BLaER1 treated with 17β-estradiol and CSF1 and Interleukin-3, amounts not matched to agents 10 nM and 100 nM (cell line): ENCODE measurements at regions not wholly inside any gene's neighbourhood (a gene's known extent, or its start where the extent isn't known, plus 50 kb on each side); places are given as distances from the start of the nearest gene placed in this dataset.
"Not testable (repeated sequence)": the region's sequence is repeated elsewhere in the genome, so short reads cannot be mapped to it uniquely, and the experiment has no call there.

Experiments used
- H3K27ac ChIP-seq, 11 experiments: shearing (Covaris generic); formaldehyde crosslinking; 2 replicates each; pipeline ENCODE4 v1.8.1; 2022
- H3K27me3 ChIP-seq, 11 experiments: shearing (Covaris generic); formaldehyde crosslinking; 2 replicates each; pipeline ENCODE4 v1.8.1; 2022
- H3K36me3 ChIP-seq, 11 experiments: shearing (Covaris generic); formaldehyde crosslinking; 2 replicates each; pipeline ENCODE4 v1.8.1; 2022
- H3K4me1 ChIP-seq, 10 experiments: shearing (Covaris generic); formaldehyde crosslinking; 2 replicates each; pipeline ENCODE4 v1.8.1; 2022
- H3K4me2 ChIP-seq, 11 experiments: shearing (Covaris generic); formaldehyde crosslinking; 2 replicates each; pipeline ENCODE4 v1.8.1; 2022
- H3K4me3 ChIP-seq, 10 experiments: shearing (Covaris generic); formaldehyde crosslinking; 2 replicates each; pipeline ENCODE4 v1.8.1; 2022
- H3K9ac ChIP-seq, 11 experiments: shearing (Covaris generic); formaldehyde crosslinking; 2 replicates each; pipeline ENCODE4 v1.8.1; 2022
- H3K9me3 ChIP-seq, 11 experiments: shearing (Covaris generic); formaldehyde crosslinking; replicated peaks in 1 of 11; 2 replicates each; pipeline ENCODE4 v1.8.1; 2022
- H4K20me1 ChIP-seq, 11 experiments: shearing (Covaris generic); formaldehyde crosslinking; 2 replicates each; pipeline ENCODE4 v1.8.1; 2022
- Cebpa-rat ChIP-seq, 11 experiments: shearing (Covaris generic); IDR thresholded peaks; 2 replicates each; pipeline ENCODE4 v1.8.1; 2022

- peaks cover 0 to 12% (median 0%) of the 10 kb centered on the region in 10 experiments; a peak in 2 of 20 replicates for H3K4me1 ChIP-seq
- TF ChIP-seq Cebpa-rat (IDR thresholded peaks at IDR 0.05) = no peak
- peaks cover 65 to 99% (median 92%) of the 10 kb centered on the region in 11 experiments for H3K27me3 ChIP-seq
- no peak overlapping the region for H3K4me3 ChIP-seq
- no peak overlapping the region for H3K9ac ChIP-seq
- H3K9me3 ChIP-seq = no peaks in the 10 kb centered on the region
- H3K4me2 ChIP-seq = peak overlapping the region in 2 of 11 experiments; percentile 21 to 47; a peak in 2 of 22 replicates
- no peaks in the 10 kb centered on the region for H4K20me1 ChIP-seq
- no peaks in the 10 kb centered on the region for H3K36me3 ChIP-seq
- H3K27ac ChIP-seq = no peak overlapping the region
Measured at GRCh38 chrX:98111684-98112083, 1228.0 kb downstream of the RPA4 start.

DNA sequence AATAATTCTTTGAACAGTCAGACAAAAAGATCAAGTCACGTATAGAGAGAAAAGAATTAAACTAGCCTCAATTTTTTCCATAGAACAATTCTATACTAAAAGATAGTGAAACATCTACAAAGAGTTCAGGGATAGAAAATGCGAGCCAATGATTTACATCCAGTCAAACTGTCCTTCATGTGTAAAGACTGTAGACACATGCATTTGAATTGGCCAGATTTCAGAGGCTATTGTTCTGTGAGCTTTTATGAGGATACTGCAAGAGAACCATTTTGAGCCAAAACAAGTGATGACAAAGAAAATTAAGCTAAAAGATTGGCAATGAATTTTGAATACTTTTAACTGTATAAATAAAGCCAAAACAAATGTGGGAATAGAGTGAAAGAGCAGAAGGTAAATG, 1230.3 kb downstream of the RPA4 start:
- Histone ChIP-seq H3K4me1 (peaks cover 0 to 12% (median 0%) of the 10 kb centered on the region in 10 experiments; a peak in 2 of 20 replicates), H3K4me2 (no peak overlapping the region), H3K27ac (no peak overlapping the region), H3K27me3 (peaks cover 65 to 99% (median 89%) of the 10 kb centered on the region in 11 experiments), H3K4me3 (no peak overlapping the region), H3K9ac (no peak overlapping the region), H3K9me3 (no peaks in the 10 kb centered on the region), H3K36me3 (no peaks in the 10 kb centered on the region), H4K20me1 (no peaks in the 10 kb centered on the region)
- no peak for TF ChIP-seq Cebpa-rat (IDR thresholded peaks at IDR 0.05)

- Histone ChIP-seq H3K27me3 (peaks cover 40 to 95% (median 85%) of the 10 kb centered on the region in 11 experiments), H3K9ac (no peak overlapping the region), H3K36me3 (no peaks in the 10 kb centered on the region), H3K4me3 (no peak overlapping the region), H3K27ac (no peak overlapping the region), H4K20me1 (no peaks in the 10 kb centered on the region; a peak in 1 of 22 replicates), H3K4me1 (no peaks in the 10 kb centered on the region), H3K4me2 (no peak overlapping the region), H3K9me3 (peaks cover 0 to 6% (median 0%) of the 10 kb centered on the region in 11 experiments; a peak in 1 of 22 replicates)
- TF ChIP-seq Cebpa-rat (IDR thresholded peaks at IDR 0.05) = no peak
Measured at GRCh38 chrX:98141466-98141865, 1257.8 kb downstream of the RPA4 start.

- no peak for TF ChIP-seq Cebpa-rat (IDR thresholded peaks at IDR 0.05)
- Histone ChIP-seq H3K36me3 (no peaks in the 10 kb centered on the region), H3K9me3 (no peaks in the 10 kb centered on the region), H3K9ac (no peak overlapping the region), H3K4me1 (no peaks in the 10 kb centered on the region), H3K27ac (no peak overlapping the region), H3K27me3 (peaks cover 38 to 97% (median 78%) of the 10 kb centered on the region in 11 experiments), H3K4me3 (no peak overlapping the region), H4K20me1 (no peaks in the 10 kb centered on the region), H3K4me2 (no peak overlapping the region)
Measured at GRCh38 chrX:98191003-98191402, 1307.3 kb downstream of the RPA4 start.

GRCh38 chrX:98194036-98194435, 1310.3 kb downstream of the RPA4 start:
- Histone ChIP-seq H3K4me2 (no peak overlapping the region), H4K20me1 (no peaks in the 10 kb centered on the region), H3K27ac (no peak overlapping the region), H3K27me3 (peaks cover 21 to 93% (median 74%) of the 10 kb centered on the region in 11 experiments), H3K9ac (no peak overlapping the region), H3K36me3 (no peaks in the 10 kb centered on the region), H3K4me3 (no peak overlapping the region), H3K4me1 (no peaks in the 10 kb centered on the region), H3K9me3 (peaks cover 6 to 13% (median 9%) of the 10 kb centered on the region in 11 experiments; a peak in 18 of 22 replicates)
- no peak for TF ChIP-seq Cebpa-rat (IDR thresholded peaks at IDR 0.05)

DNA sequence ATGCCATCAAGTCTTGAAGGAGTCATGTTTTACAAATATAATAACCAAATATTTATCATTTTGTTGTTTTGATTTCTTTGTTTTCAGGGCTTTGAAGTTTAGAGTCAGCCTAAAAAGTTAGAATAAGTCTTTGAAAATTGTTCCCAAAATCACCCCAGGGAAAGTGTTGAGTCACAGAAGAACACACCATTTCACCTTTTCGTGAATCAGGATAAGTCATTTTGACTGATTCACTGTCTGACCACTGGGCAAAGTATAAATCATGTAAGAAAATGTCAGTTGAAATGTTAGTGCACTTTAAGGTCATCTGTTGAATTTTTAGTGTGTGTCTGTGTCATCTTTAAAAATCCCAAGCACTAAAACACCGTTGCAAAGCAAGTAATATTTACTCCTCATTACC, 1320.1 kb downstream of the RPA4 start:
- H3K9ac ChIP-seq = no peak overlapping the region
- no peak overlapping the region for H3K4me3 ChIP-seq
- no peak overlapping the region for H3K27ac ChIP-seq
- peaks cover 38 to 96% (median 88%) of the 10 kb centered on the region in 11 experiments for H3K27me3 ChIP-seq
- no peak overlapping the region for H3K4me2 ChIP-seq
- H4K20me1 ChIP-seq = no peaks in the 10 kb centered on the region
- peaks cover 0 to 1% (median 0%) of the 10 kb centered on the region in 11 experiments; a peak in 2 of 22 replicates for H3K9me3 ChIP-seq
- TF ChIP-seq Cebpa-rat (IDR thresholded peaks at IDR 0.05) = no peak
- no peaks in the 10 kb centered on the region for H3K4me1 ChIP-seq
- H3K36me3 ChIP-seq = no peaks in the 10 kb centered on the region

- Histone ChIP-seq H3K36me3 (no peaks in the 10 kb centered on the region), H3K27me3 (peaks cover 48 to 100% (median 95%) of the 10 kb centered on the region in 11 experiments), H4K20me1 (no peaks in the 10 kb centered on the region), H3K4me3 (no peak overlapping the region), H3K27ac (no peak overlapping the region), H3K4me2 (no peak overlapping the region), H3K4me1 (no peaks in the 10 kb centered on the region), H3K9me3 (peaks cover 2 to 25% (median 11%) of the 10 kb centered on the region in 11 experiments; a peak in 16 of 22 replicates), H3K9ac (no peak overlapping the region)
- TF ChIP-seq Cebpa-rat (IDR thresholded peaks at IDR 0.05) = no peak
Measured at GRCh38 chrX:98207947-98208346, 1324.2 kb downstream of the RPA4 start.

DNA sequence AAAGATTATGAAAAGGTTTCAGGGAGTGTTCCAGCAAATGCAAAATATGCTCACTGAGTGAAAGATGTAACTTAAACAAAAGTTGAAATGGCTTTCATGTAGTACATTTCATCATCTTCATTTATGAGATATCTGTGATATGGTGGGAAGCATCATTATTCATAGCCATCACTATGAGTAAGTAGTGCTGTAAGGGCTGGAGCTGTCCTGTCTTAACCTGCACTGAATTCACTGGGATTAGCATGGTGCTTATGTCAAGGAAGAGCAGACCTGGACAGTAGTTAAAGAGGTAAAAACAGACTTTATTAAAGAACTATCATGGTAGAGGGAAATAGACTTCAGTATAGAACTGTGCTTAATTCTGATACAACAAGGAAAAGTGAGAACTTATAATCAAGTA, 1347.3 kb downstream of the RPA4 start:
- no peaks in the 10 kb centered on the region for H4K20me1 ChIP-seq
- H3K27me3 ChIP-seq = peaks cover 31 to 79% (median 62%) of the 10 kb centered on the region in 11 experiments; a peak in 19 of 22 replicates
- no peak overlapping the region for H3K4me2 ChIP-seq
- no peak overlapping the region for H3K4me3 ChIP-seq
- no peak overlapping the region for H3K27ac ChIP-seq
- no peaks in the 10 kb centered on the region for H3K36me3 ChIP-seq
- H3K9me3 ChIP-seq = no peaks in the 10 kb centered on the region
- no peak for TF ChIP-seq Cebpa-rat (IDR thresholded peaks at IDR 0.05)
- H3K4me1 ChIP-seq = no peaks in the 10 kb centered on the region
- no peak overlapping the region for H3K9ac ChIP-seq

GRCh38 chrX:98240061-98240460, 1356.4 kb downstream of the RPA4 start:
- H4K20me1 ChIP-seq, H3K36me3 ChIP-seq, H3K4me3 ChIP-seq, H3K4me1 ChIP-seq, H3K9me3 ChIP-seq, H3K27ac ChIP-seq, H3K9ac ChIP-seq, H3K4me2 ChIP-seq: not testable (repeated sequence)
- H3K27me3 ChIP-seq = peaks cover 30 to 82% (median 73%) of the 10 kb centered on the region in 11 experiments; a peak in 21 of 22 replicates

DNA sequence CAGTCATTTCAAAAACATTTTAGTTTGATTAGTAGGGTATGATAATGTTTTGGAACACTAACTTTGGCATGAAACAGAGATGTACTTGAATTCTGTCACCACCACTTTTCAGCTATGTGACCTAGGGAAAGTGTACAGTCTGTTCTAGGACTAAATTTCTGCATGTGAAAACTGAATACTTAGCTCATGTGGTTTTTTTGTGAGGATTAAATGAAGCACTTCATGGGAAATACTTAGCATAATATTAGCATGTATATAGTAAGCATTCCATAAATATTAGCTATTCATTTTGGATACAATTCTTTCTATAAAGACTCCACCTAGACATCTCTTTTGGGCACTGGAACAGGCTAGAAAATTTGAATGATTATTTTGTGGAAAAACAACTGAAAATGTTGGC, 1379.4 kb downstream of the RPA4 start:
- no peaks in the 10 kb centered on the region for H3K36me3 ChIP-seq
- TF ChIP-seq Cebpa-rat (IDR thresholded peaks at IDR 0.05) = no peak
- no peaks in the 10 kb centered on the region for H3K4me1 ChIP-seq
- H4K20me1 ChIP-seq = no peaks in the 10 kb centered on the region; a peak in 1 of 22 replicates
- H3K27me3 ChIP-seq = peaks cover 41 to 99% (median 82%) of the 10 kb centered on the region in 11 experiments
- no peak overlapping the region for H3K4me3 ChIP-seq
- H3K4me2 ChIP-seq = no peak overlapping the region
- no peak overlapping the region for H3K9ac ChIP-seq
- peaks cover 0 to 17% (median 3%) of the 10 kb centered on the region in 11 experiments; a peak in 5 of 22 replicates for H3K9me3 ChIP-seq
- H3K27ac ChIP-seq = no peak overlapping the region
